IMR-90 (cell line): ENCODE measurements at regions not wholly inside any gene's neighbourhood (a gene's known extent, or its start where the extent isn't known, plus 50 kb on each side); places are given as distances from the start of the nearest gene placed in this dataset.

ENCODE experiments used
- ATAC-seq: fragments of 200-7000 bp; cut with Tn5 transposase; 2 replicates; pipeline ENCODE4 v1.9.1; 2020; ENCODE audit warnings: low read depth, mild to moderate bottlenecking, moderate library complexity
- BruUV-seq: library from RNA; stranded (reverse); fragments of 400-500 nt; replicated peaks from 2 replicates; lab custom pipeline; 2021; lab: Mats Ljungman, UMichigan
- CTCF ChIA-PET: fragments of 300-600 bp; formaldehyde crosslinking; extraction: SDS; loops from one replicate; lab custom pipeline; 2021; ENCODE audit warnings: antibody characterized with exemption; lab: Yijun Ruan, JAX
- POLR2A ChIA-PET: fragments of 300-600 bp; sonication (Branson Sonifier 250); formaldehyde crosslinking; loops from one replicate; lab custom pipeline; 2022; ENCODE audit warnings: antibody characterized with exemption; ENCODE audit not compliant: unreplicated experiment; lab: Charles Lee
- DNase-seq: peaks from one replicate; pipeline ENCODE4 v3.0.0; 2013
- H2AFZ ChIP-seq: replicated peaks from 2 replicates; pipeline ENCODE3; 2013; ENCODE audit warnings: low read length, mild to moderate bottlenecking; ENCODE audit not compliant: poor library complexity
- H2AK5ac ChIP-seq: 2 replicates; pipeline ENCODE4 v1.6.1; 2013; ENCODE audit warnings: low read depth, low read length, inconsistent platforms
- H2AK9ac ChIP-seq: replicated peaks from 2 replicates; pipeline ENCODE3; 2013; ENCODE audit warnings: mild to moderate bottlenecking, low read depth, low read length, moderate library complexity; ENCODE audit not compliant: poor library complexity
- H2BK120ac ChIP-seq: 2 replicates; pipeline ENCODE4 v1.6.1; 2013; ENCODE audit warnings: low read depth, low read length, inconsistent platforms
- H2BK15ac ChIP-seq: 3 replicates; pipeline ENCODE4 v1.6.1; 2013; ENCODE audit warnings: low read depth, low read length, inconsistent platforms
- H2BK20ac ChIP-seq: 2 replicates; pipeline ENCODE4 v1.6.1; 2013; ENCODE audit warnings: low read depth, mild to moderate bottlenecking, inconsistent platforms, low read length, moderate library complexity
- H2BK5ac ChIP-seq: 2 replicates; pipeline ENCODE4 v1.6.1; 2013; ENCODE audit warnings: mild to moderate bottlenecking, low read depth, low read length, inconsistent platforms; ENCODE audit not compliant: poor library complexity, severe bottlenecking
- H3K14ac ChIP-seq: replicated peaks from 2 replicates; pipeline ENCODE4 v1.6.1; 2013; ENCODE audit warnings: low read depth, low read length, inconsistent platforms
- H3K18ac ChIP-seq: 2 replicates; pipeline ENCODE4 v1.6.1; 2013; ENCODE audit warnings: low read depth, low read length, control low read depth
- H3K23ac ChIP-seq: 2 replicates; pipeline ENCODE4 v1.6.1; 2013; ENCODE audit warnings: low read depth, low read length, inconsistent platforms
- H3K27ac ChIP-seq: 2 replicates; pipeline ENCODE4 v1.5.1; 2013; ENCODE audit warnings: mild to moderate bottlenecking, control low read depth, low read length; ENCODE audit not compliant: insufficient read depth
- H3K27me3 ChIP-seq: 2 replicates; pipeline ENCODE4 v1.6.1; 2013; ENCODE audit warnings: low read length; ENCODE audit not compliant: control insufficient read depth, insufficient read depth
- H3K36me3 ChIP-seq: 2 replicates; pipeline ENCODE4 v1.6.1; 2013; ENCODE audit warnings: low read length, mixed read lengths; ENCODE audit not compliant: control insufficient read depth, insufficient read depth
- H3K4ac ChIP-seq: 2 replicates; pipeline ENCODE4 v1.6.1; 2013; ENCODE audit warnings: low read depth, low read length, inconsistent platforms
- H3K4me1 ChIP-seq: 2 replicates; pipeline ENCODE4 v1.6.1; 2013; ENCODE audit warnings: low read length, mixed read lengths; ENCODE audit not compliant: control insufficient read depth, insufficient read depth
- H3K4me2 ChIP-seq: 2 replicates; pipeline ENCODE4 v1.6.1; 2013; ENCODE audit warnings: low read depth, mild to moderate bottlenecking, control low read depth, low read length, moderate library complexity
- H3K4me3 ChIP-seq: 2 replicates; pipeline ENCODE4 v1.5.1; 2013; ENCODE audit warnings: low read depth, mild to moderate bottlenecking, control low read depth, low read length, moderate library complexity; ENCODE audit not compliant: insufficient read depth
- H3K56ac ChIP-seq: 2 replicates; pipeline ENCODE4 v1.6.1; 2013; ENCODE audit warnings: low read length, inconsistent platforms; ENCODE audit not compliant: insufficient read depth; ENCODE audit errors: extremely low read depth
- H3K79me1 ChIP-seq, 2 experiments: 2 replicates each; pipeline ENCODE4 v1.6.1; 2013; ENCODE audit warnings: low read length in 2 of 2, inconsistent platforms in 1 of 2, low read depth in 1 of 2
- H3K9ac ChIP-seq: 2 replicates; pipeline ENCODE4 v1.6.1; 2013; ENCODE audit warnings: low read depth, low read length, control low read depth
- H3K9me1 ChIP-seq: 2 replicates; pipeline ENCODE4 v1.6.1; 2013; ENCODE audit warnings: low read length, inconsistent platforms; ENCODE audit not compliant: insufficient read depth
- H3K9me3 ChIP-seq: 2 replicates; pipeline ENCODE4 v1.6.1; 2013; ENCODE audit warnings: low read length; ENCODE audit not compliant: control insufficient read depth, insufficient read depth
- H4K20me1 ChIP-seq: 2 replicates; pipeline ENCODE4 v1.6.1; 2013; ENCODE audit warnings: low read length, inconsistent platforms; ENCODE audit not compliant: insufficient read depth
- H4K5ac ChIP-seq: 2 replicates; pipeline ENCODE4 v1.6.1; 2013; ENCODE audit warnings: mild to moderate bottlenecking, low read depth, low read length, control low read depth
- H4K8ac ChIP-seq, 2 experiments: 2 replicates each; pipeline ENCODE4 v1.6.1; 2013; ENCODE audit warnings: low read depth in 2 of 2, low read length in 2 of 2, control low read depth in 1 of 2, inconsistent platforms in 1 of 2
- H4K91ac ChIP-seq: 2 replicates; pipeline ENCODE4 v1.6.1; 2013; ENCODE audit warnings: low read depth, low read length, inconsistent platforms; ENCODE audit not compliant: insufficient read depth
- CHD1 ChIP-seq: IDR thresholded peaks from 2 replicates; pipeline ENCODE4 v1.6.1; 2012; ENCODE audit warnings: low read depth, low read length, improper control_type of control experiment
- CTCF ChIP-seq: conservative IDR thresholded peaks from 2 replicates; pipeline ENCODE4 v1.5.1; 2012; ENCODE audit warnings: mild to moderate bottlenecking, low read depth, low read length, improper control_type of control experiment
- ELK1 ChIP-seq: fragments of 150-350 bp; IDR thresholded peaks from 2 replicates; pipeline ENCODE4 v1.6.1; 2016; ENCODE audit warnings: low read depth, mild to moderate bottlenecking, low read length, moderate library complexity, borderline replicate concordance
- MAZ ChIP-seq: IDR thresholded peaks from 2 replicates; pipeline ENCODE4 v1.6.1; 2012; ENCODE audit warnings: low read depth, mild to moderate bottlenecking, low read length, improper control_type of control experiment, moderate library complexity, borderline replicate concordance
- NFE2L2 ChIP-seq: fragments of 150-350 bp; IDR thresholded peaks from 2 replicates; pipeline ENCODE4 v1.6.1; 2016; ENCODE audit warnings: low read depth, mild to moderate bottlenecking, low read length
- RCOR1 ChIP-seq: IDR thresholded peaks from 2 replicates; pipeline ENCODE4 v1.6.1; 2012; ENCODE audit warnings: mild to moderate bottlenecking, low read length, improper control_type of control experiment; ENCODE audit not compliant: insufficient replicate concordance
- SMC3 ChIP-seq: fragments of 150-350 bp; IDR thresholded peaks from 2 replicates; pipeline ENCODE4 v1.6.1; 2016; ENCODE audit warnings: low read depth, mild to moderate bottlenecking, antibody characterized with exemption, low read length, moderate library complexity
- WGBS, 2 experiments: methylation state at CpG; one replicate each; pipeline versions ENCODE4 v1.1.5 to v1.1.7; 2013; ENCODE audit warnings: missing lambda C conversion rate in 2 of 2; ENCODE audit not compliant: insufficient read length in 1 of 2; ENCODE audit errors: extremely low coverage in 2 of 2; 5-methylcytosine and 5-hydroxymethylcytosine counted together
- dilution Hi-C: fragments of 300-500 bp; cut with HindIII; formaldehyde crosslinking; loops from one replicate; pipeline ENCODE4 v1.14.3; 2018; ENCODE audit warnings: low sequenced_read_pairs; ENCODE audit not compliant: unreplicated experiment
- in situ Hi-C: fragments of 300-500 bp; cut with MboI; formaldehyde crosslinking; loops from 3 replicates; pipeline ENCODE4 v1.14.3; 2019; ENCODE audit warnings: low sequenced_read_pairs, inconsistent platforms, mixed read lengths
- intact Hi-C: fragments of 100-400 bp; cut with micrococcal nuclease; formaldehyde crosslinking; loops from 2 replicates; pipeline ENCODE4 v1.10.0; 2022

- Histone ChIP-seq H2BK15ac (no peak overlapping the region), H3K9me3 (no peaks in the 10 kb centered on the region), H3K79me1 (no peaks in the 10 kb centered on the region), H4K8ac (no peak overlapping the region), H3K4me1 (no peaks in the 10 kb centered on the region), H3K4me3 (no peak overlapping the region), H4K91ac (no peak overlapping the region), H2BK20ac (no peak overlapping the region), H2AK5ac (no peak overlapping the region), H2AFZ (no peak overlapping the region), H3K9me1 (no peaks in the 10 kb centered on the region), H2BK5ac (no peak overlapping the region), H2AK9ac (no peak overlapping the region), H3K27ac (no peak overlapping the region), H4K20me1 (no peaks in the 10 kb centered on the region), H3K56ac (no peak overlapping the region), H3K18ac (no peak overlapping the region), H3K14ac (no peak overlapping the region), H3K9ac (no peak overlapping the region), H4K5ac (no peak overlapping the region), H3K27me3 (no peaks in the 10 kb centered on the region), H3K36me3 (no peaks in the 10 kb centered on the region), H3K4me2 (no peak overlapping the region), H3K23ac (no peak overlapping the region), H2BK120ac (no peak overlapping the region), H3K4ac (no peak overlapping the region)
- dilution Hi-C loops, result no loop called here
- POLR2A ChIA-PET, result no interaction called here
- TF ChIP-seq MAZ (no peak), CTCF (no peak), SMC3 (no peak), ELK1 (no peak), NFE2L2 (no peak), CHD1 (no peak), RCOR1 (no peak)
- ATAC-seq (no peak), DNase-seq (no peak)
- CTCF ChIA-PET, result no interaction called here
- WGBS, 2 experiments, result no CpG with 5 or more reads among the region's 3 CpGs
- intact Hi-C loops, result no loop called here
- in situ Hi-C loops, result no loop called here
- no TSS peak for BruUV-seq
These were observed 535.4 kb downstream of the PID1 start for GRCh38 chr2:228735697-228736096.
